H1 (cell line): ENCODE measurements at regions not wholly inside any gene's neighbourhood (a gene's known extent, or its start where the extent isn't known, plus 50 kb on each side); places are given as distances from the start of the nearest gene placed in this dataset.

Experiments
- CTCF ChIA-PET: fragments of 300-600 bp; sonication (Branson Sonifier 250); formaldehyde crosslinking; loops from one replicate; lab custom pipeline; 2021; ENCODE audit not compliant: partially characterized antibody; lab: Charles Lee
- POLR2A ChIA-PET: fragments of 300-600 bp; sonication (Branson Sonifier 250); formaldehyde crosslinking; loops from one replicate; lab custom pipeline; 2021; ENCODE audit warnings: inconsistent platforms; ENCODE audit not compliant: partially characterized antibody; lab: Charles Lee
- DNase-seq, 2 experiments: peaks; one replicate each; pipeline versions ENCODE4 v3.0.0 to v3.0.0-alpha.2; 2010 to 2022; ENCODE audit warnings: low spot score in 2 of 2, low read depth in 1 of 2, mixed read lengths in 1 of 2
- FAIRE-seq: peaks from 2 replicates; lab custom pipeline; 2011; peaks lifted over from hg19 to GRCh38; lab: Jason Lieb, UNC
- H2AFZ ChIP-seq: 2 replicates; pipeline ENCODE4 v1.8.1; 2012; ENCODE audit warnings: low read length, inconsistent platforms
- H2AK5ac ChIP-seq: 2 replicates; pipeline ENCODE4 v1.6.1; 2013; ENCODE audit warnings: low read depth, low read length
- H2BK120ac ChIP-seq: replicated peaks from 2 replicates; pipeline ENCODE3; 2013; ENCODE audit warnings: low read depth, low read length, inconsistent platforms
- H2BK12ac ChIP-seq: 2 replicates; pipeline ENCODE4 v1.6.1; 2013; ENCODE audit warnings: low read depth, low read length
- H2BK15ac ChIP-seq: 2 replicates; pipeline ENCODE4 v1.6.1; 2013; ENCODE audit warnings: low read length
- H2BK20ac ChIP-seq: 2 replicates; pipeline ENCODE4 v1.6.1; 2013; ENCODE audit warnings: low read length
- H2BK5ac ChIP-seq: 2 replicates; pipeline ENCODE4 v1.6.1; 2013; ENCODE audit warnings: low read depth, low read length
- H3K14ac ChIP-seq: 2 replicates; pipeline ENCODE4 v1.6.1; 2013; ENCODE audit warnings: inconsistent platforms; ENCODE audit not compliant: insufficient read length
- H3K18ac ChIP-seq: 2 replicates; pipeline ENCODE4 v1.6.1; 2013; ENCODE audit warnings: low read length; ENCODE audit errors: extremely low read depth
- H3K23ac ChIP-seq: 2 replicates; pipeline ENCODE4 v1.6.1; 2013; ENCODE audit warnings: inconsistent platforms; ENCODE audit not compliant: insufficient read length
- H3K23me2 ChIP-seq: 2 replicates; pipeline ENCODE4 v1.6.1; 2013; ENCODE audit warnings: low read depth, low read length
- H3K27ac ChIP-seq: 2 replicates; pipeline ENCODE4 v1.6.1; 2011; ENCODE audit warnings: low read depth, low read length, inconsistent platforms
- H3K27me3 ChIP-seq, 4 experiments: replicated peaks in 1 of 4; 1 replicate in 1 of 4; 2 replicates in 3 of 4; pipeline versions ENCODE4 v1.6.1 to v1.8.1; 2011 to 2013; ENCODE audit warnings: low read length in 3 of 4, mild to moderate bottlenecking in 3 of 4, inconsistent platforms in 2 of 4, mixed read lengths in 2 of 4, moderate library complexity in 1 of 4; ENCODE audit not compliant: control insufficient read depth in 3 of 4, insufficient read depth in 3 of 4; ENCODE audit errors: extremely low read depth in 1 of 4
- H3K36me3 ChIP-seq, 4 experiments: 2 replicates each; pipeline versions ENCODE4 v1.6.1 to v1.8.1; 2011 to 2013; ENCODE audit warnings: mild to moderate bottlenecking in 4 of 4, low read length in 3 of 4, moderate library complexity in 2 of 4, control low read depth in 1 of 4, inconsistent platforms in 1 of 4; ENCODE audit not compliant: insufficient read depth in 4 of 4, control insufficient read depth in 2 of 4
- H3K4ac ChIP-seq: replicated peaks from 2 replicates; pipeline ENCODE3; 2013; ENCODE audit warnings: low read length, low read depth, mixed read lengths, inconsistent platforms; ENCODE audit not compliant: insufficient read length
- H3K4me1 ChIP-seq, 4 experiments: replicated peaks in 1 of 4; 1 replicate in 1 of 4; 2 replicates in 3 of 4; pipeline versions ENCODE4 v1.6.1 to v1.8.1; 2011 to 2013; ENCODE audit warnings: low read length in 3 of 4, inconsistent platforms in 2 of 4, mixed read lengths in 1 of 4; ENCODE audit not compliant: insufficient read depth in 4 of 4, control insufficient read depth in 3 of 4
- H3K4me2 ChIP-seq, 2 experiments: 2 replicates each; pipeline versions ENCODE4 v1.6.1 to v1.8.1; 2011 to 2013; ENCODE audit warnings: low read depth in 2 of 2, low read length in 2 of 2, control low read depth in 1 of 2, inconsistent platforms in 1 of 2, mild to moderate bottlenecking in 1 of 2; ENCODE audit not compliant: insufficient read depth in 1 of 2
- H3K4me3 ChIP-seq, 4 experiments: fragments of 200-600, 300-600 bp in 1 of 4; sonication (generic), shearing (Covaris generic), sonication (Bioruptor Twin) in 1 of 4; 2 replicates each; pipeline versions ENCODE4 v1.5.1 to v1.8.1; 2011 to 2016; ENCODE audit warnings: low read length in 4 of 4, low read depth in 3 of 4, control low read depth in 2 of 4, inconsistent platforms in 2 of 4, mild to moderate bottlenecking in 2 of 4, mixed read lengths in 1 of 4, moderate library complexity in 1 of 4; ENCODE audit not compliant: insufficient read depth in 2 of 4; ENCODE audit errors: extremely low read depth in 1 of 4
- H3K56ac ChIP-seq: replicated peaks from 2 replicates; pipeline ENCODE3; 2013; ENCODE audit warnings: low read depth, mild to moderate bottlenecking, mixed read lengths, low read length, inconsistent platforms; ENCODE audit not compliant: insufficient read length
- H3K79me1 ChIP-seq: 2 replicates; pipeline ENCODE4 v1.6.1; 2013; ENCODE audit warnings: low read depth, low read length, control low read depth
- H3K79me2 ChIP-seq, 2 experiments: 2 replicates each; pipeline versions ENCODE4 v1.6.1 to v1.8.1; 2012 to 2013; ENCODE audit warnings: low read length in 2 of 2, mild to moderate bottlenecking in 2 of 2, inconsistent platforms in 1 of 2; ENCODE audit not compliant: insufficient read depth in 2 of 2, control insufficient read depth in 1 of 2
- H3K9ac ChIP-seq, 4 experiments: replicated peaks in 1 of 4; 1 replicate in 1 of 4; 2 replicates in 3 of 4; pipeline versions ENCODE4 v1.6.1 to v1.8.1; 2011 to 2013; ENCODE audit warnings: low read depth in 3 of 4, low read length in 3 of 4, control low read depth in 2 of 4, mild to moderate bottlenecking in 2 of 4, moderate library complexity in 2 of 4, inconsistent platforms in 1 of 4; ENCODE audit errors: extremely low read depth in 1 of 4
- H3K9me3 ChIP-seq, 2 experiments: 2 replicates each; pipeline versions ENCODE4 v1.6.1 to v1.8.1; 2012 to 2013; ENCODE audit warnings: mild to moderate bottlenecking in 2 of 2, moderate library complexity in 2 of 2, control low read depth in 1 of 2, inconsistent platforms in 1 of 2, low read depth in 1 of 2, low read length in 1 of 2, mixed read lengths in 1 of 2; ENCODE audit not compliant: insufficient read depth in 2 of 2
- H4K20me1 ChIP-seq, 2 experiments: replicated peaks in 1 of 2; 2 replicates each; pipeline versions ENCODE3 to v1.8.1; 2011 to 2013; ENCODE audit warnings: inconsistent platforms in 2 of 2, low read length in 2 of 2, mild to moderate bottlenecking in 1 of 2; ENCODE audit not compliant: insufficient read depth in 2 of 2, control insufficient read depth in 1 of 2
- H4K5ac ChIP-seq: 2 replicates; pipeline ENCODE4 v1.6.1; 2013; ENCODE audit warnings: low read length, low read depth, mixed read lengths, inconsistent platforms; ENCODE audit not compliant: insufficient read length
- H4K8ac ChIP-seq: 2 replicates; pipeline ENCODE4 v1.8.0; 2013; ENCODE audit warnings: mild to moderate bottlenecking, moderate library complexity, low read length, inconsistent platforms; ENCODE audit not compliant: insufficient read depth; ENCODE audit errors: extremely low read depth
- H4K91ac ChIP-seq: replicated peaks from 2 replicates; pipeline ENCODE3; 2013; ENCODE audit warnings: low read length, mixed read lengths, inconsistent platforms; ENCODE audit not compliant: insufficient read length
- ASH2L ChIP-seq: fragments of 200-600, 300-600 bp; sonication (generic); IDR thresholded peaks from one replicate; pipeline ENCODE4 v1.7.1; 2017; ENCODE audit warnings: low read length
- BCL11A ChIP-seq, 2 experiments: IDR thresholded peaks; one replicate each; pipeline ENCODE4 v1.6.1; 2011; ENCODE audit warnings: low read depth in 2 of 2, low read length in 2 of 2, mild to moderate bottlenecking in 2 of 2
- JUND ChIP-seq: IDR thresholded peaks from 2 replicates; pipeline ENCODE4 v1.6.1; 2011; ENCODE audit warnings: mild to moderate bottlenecking, improper control_type of control experiment, low read length
- KDM4A ChIP-seq: IDR thresholded peaks from one replicate; pipeline ENCODE4 v1.7.1; 2012; ENCODE audit warnings: low read depth, mild to moderate bottlenecking, moderate library complexity, low read length, inconsistent platforms; ENCODE audit not compliant: severe bottlenecking
- POLR2A ChIP-seq, 2 experiments: IDR thresholded peaks; 1 replicate in 1 of 2; 2 replicates in 1 of 2; pipeline ENCODE4 v1.6.1; 2011; ENCODE audit warnings: low read depth in 2 of 2, low read length in 2 of 2, mild to moderate bottlenecking in 2 of 2; ENCODE audit errors: control extremely low read depth in 1 of 2
- SAP30 ChIP-seq: fragments of 300-600 bp; sonication (generic); IDR thresholded peaks from 2 replicates; pipeline ENCODE4 v1.7.1; 2012; ENCODE audit warnings: low read length, moderate library complexity, mild to moderate bottlenecking, inconsistent platforms; ENCODE audit not compliant: insufficient read depth, insufficient replicate concordance
- SIN3A ChIP-seq, 2 experiments: IDR thresholded peaks in 1 of 2; conservative IDR thresholded peaks in 1 of 2; 2 replicates each; pipeline ENCODE4 v1.6.1; 2011 to 2012; ENCODE audit warnings: low read length in 2 of 2, improper control_type of control experiment in 1 of 2, low read depth in 1 of 2, mild to moderate bottlenecking in 1 of 2
- SIX5 ChIP-seq: IDR thresholded peaks from 2 replicates; pipeline ENCODE4 v1.6.1; 2011; ENCODE audit warnings: mild to moderate bottlenecking, low read depth, low read length
- SP4 ChIP-seq: IDR thresholded peaks from 2 replicates; pipeline ENCODE4 v1.6.1; 2012; ENCODE audit warnings: low read length, inconsistent platforms
- TAF7 ChIP-seq: optimal IDR thresholded peaks from 2 replicates; pipeline ENCODE3; 2011; ENCODE audit warnings: low read depth, mild to moderate bottlenecking, inconsistent platforms, low read length, moderate library complexity, borderline replicate concordance
- WGBS, 2 experiments: shearing (Covaris generic) in 1 of 2; methylation state at CpG; one replicate each; pipeline versions ENCODE4 v1.1.6 to v1.1.7; 2013 to 2015; ENCODE audit warnings: low lambda C conversion rate in 2 of 2, mixed read lengths in 2 of 2, inconsistent platforms in 1 of 2, low coverage in 1 of 2, missing lambda C conversion rate in 1 of 2; ENCODE audit not compliant: insufficient replicate concordance in 2 of 2, insufficient coverage in 1 of 2, insufficient read length in 1 of 2; ENCODE audit errors: extremely low coverage in 1 of 2, missing lambda C conversion rate in 1 of 2; 5-methylcytosine and 5-hydroxymethylcytosine counted together

- H3K23ac ChIP-seq, result no peak overlapping the region
- no peak overlapping the region for H2BK120ac ChIP-seq
- H4K20me1 ChIP-seq, result no peaks in the 10 kb centered on the region
- H2BK12ac ChIP-seq, result no peak overlapping the region
- no peak overlapping the region for H3K18ac ChIP-seq
- ChIA-PET POLR2A (no interaction called here), CTCF (no interaction called here)
- H3K79me2 ChIP-seq, result no peaks in the 10 kb centered on the region
- no peak overlapping the region for H3K4me2 ChIP-seq
- no peak overlapping the region for H3K14ac ChIP-seq
- H3K4ac ChIP-seq, result no peak overlapping the region
- H3K23me2 ChIP-seq, result no peaks in the 10 kb centered on the region
- no peak overlapping the region for H4K91ac ChIP-seq
- H2BK20ac ChIP-seq, result no peak overlapping the region
- no peak overlapping the region for H4K8ac ChIP-seq
- H2AK5ac ChIP-seq, result no peak overlapping the region
- no peaks in the 10 kb centered on the region for H3K79me1 ChIP-seq
- H3K36me3 ChIP-seq, result no peaks in the 10 kb centered on the region
- no peaks in the 10 kb centered on the region for H3K9me3 ChIP-seq
- no peaks in the 10 kb centered on the region for H3K27me3 ChIP-seq
- 98% methylated on average over 3 of the region's 3 CpGs; no CpG with 5 or more reads in 1 of the 2 experiments for WGBS, 2 experiments
- H3K4me1 ChIP-seq, result no peaks in the 10 kb centered on the region
- H3K27ac ChIP-seq, result no peak overlapping the region
- no peak overlapping the region for H3K56ac ChIP-seq
- no peak overlapping the region for H2AFZ ChIP-seq
- TF ChIP-seq KDM4A (no peak), ASH2L (no peak), JUND (no peak), POLR2A (IDR thresholded peaks at IDR 0.05; ENCODE audit: control extremely low read depth in 1 of 2, low read depth in 2 of 2, low read length in 2 of 2) (no peak), SIN3A (conservative IDR thresholded peaks at IDR 0.05 in 1 of 2, IDR thresholded peaks at IDR 0.05 in 1 of 2; ENCODE audit: low read depth in 1 of 2, low read length in 2 of 2) (no peak), BCL11A (IDR thresholded peaks at IDR 0.05; ENCODE audit: low read depth in 2 of 2, low read length in 2 of 2) (no peak), SAP30 (no peak), TAF7 (no peak), SIX5 (no peak), SP4 (no peak)
- TF ChIP-seq, all 59 proteins: peak for 0
- H4K5ac ChIP-seq, result no peak overlapping the region
- no peak overlapping the region for H2BK15ac ChIP-seq
- no peak for FAIRE-seq
- DNase-seq, result no peak
- H3K9ac ChIP-seq, result no peak overlapping the region
- H3K4me3 ChIP-seq, result no peak overlapping the region
- no peak overlapping the region for H2BK5ac ChIP-seq
Observed at GRCh38 chrX:148120999-148121623, 140.0 kb downstream of the FMR1NB start.
